ENCODE measurements at regions not wholly inside any gene's neighbourhood (a gene's known extent, or its start where the extent isn't known, plus 50 kb on each side); places are given as distances from the start of the nearest gene placed in this dataset.

DNA sequence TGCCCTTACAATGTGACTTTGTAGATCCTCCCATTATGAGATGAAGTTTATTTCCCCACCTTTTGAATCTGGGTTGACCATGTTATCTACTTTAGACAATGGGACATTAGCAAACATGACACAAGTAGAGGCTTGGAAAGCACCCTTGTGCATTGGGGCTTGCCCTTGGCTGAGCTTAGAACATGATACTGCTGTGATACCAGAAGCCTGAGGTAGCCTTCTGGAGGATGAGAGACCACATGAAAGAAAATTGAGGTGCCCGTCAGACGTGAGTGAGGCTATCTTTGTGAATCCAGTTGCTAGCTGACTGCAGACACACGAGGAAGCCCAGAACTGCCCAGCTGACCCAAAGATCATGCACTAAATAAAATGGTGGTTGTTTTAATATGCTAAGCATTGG is 341.2 kb downstream of the CYP26B1 start:
- H3K4me3 ChIP-seq (IDR thresholded peaks at IDR 0.05; ENCODE audit: insufficient read depth, low read depth, low read length) = no peak overlapping the region
- no peak overlapping the region for H3K4me2 ChIP-seq
- no peaks in the 10 kb centered on the region for H4K20me1 ChIP-seq (ENCODE audit: insufficient read depth)
- no peaks in the 10 kb centered on the region for H3K27me3 ChIP-seq (ENCODE audit: insufficient read depth, low read depth)
- H3K27ac ChIP-seq = no peak overlapping the region
- TF ChIP-seq, protein P1, sequence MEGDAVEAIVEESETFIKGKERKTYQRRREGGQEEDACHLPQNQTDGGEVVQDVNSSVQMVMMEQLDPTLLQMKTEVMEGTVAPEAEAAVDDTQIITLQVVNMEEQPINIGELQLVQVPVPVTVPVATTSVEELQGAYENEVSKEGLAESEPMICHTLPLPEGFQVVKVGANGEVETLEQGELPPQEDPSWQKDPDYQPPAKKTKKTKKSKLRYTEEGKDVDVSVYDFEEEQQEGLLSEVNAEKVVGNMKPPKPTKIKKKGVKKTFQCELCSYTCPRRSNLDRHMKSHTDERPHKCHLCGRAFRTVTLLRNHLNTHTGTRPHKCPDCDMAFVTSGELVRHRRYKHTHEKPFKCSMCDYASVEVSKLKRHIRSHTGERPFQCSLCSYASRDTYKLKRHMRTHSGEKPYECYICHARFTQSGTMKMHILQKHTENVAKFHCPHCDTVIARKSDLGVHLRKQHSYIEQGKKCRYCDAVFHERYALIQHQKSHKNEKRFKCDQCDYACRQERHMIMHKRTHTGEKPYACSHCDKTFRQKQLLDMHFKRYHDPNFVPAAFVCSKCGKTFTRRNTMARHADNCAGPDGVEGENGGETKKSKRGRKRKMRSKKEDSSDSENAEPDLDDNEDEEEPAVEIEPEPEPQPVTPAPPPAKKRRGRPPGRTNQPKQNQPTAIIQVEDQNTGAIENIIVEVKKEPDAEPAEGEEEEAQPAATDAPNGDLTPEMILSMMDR (conservative IDR thresholded peaks at IDR 0.05; ENCODE audit: low read depth, low read length) = no peak
- H3K36me3 ChIP-seq (ENCODE audit: insufficient read depth) = no peaks in the 10 kb centered on the region
- H3K79me2 ChIP-seq (ENCODE audit: insufficient read depth, low read depth) = no peaks in the 10 kb centered on the region
- no peak overlapping the region for H3K9ac ChIP-seq
- H3K4me1 ChIP-seq (ENCODE audit: low read depth, poor library complexity, severe bottlenecking) = no peaks in the 10 kb centered on the region
- no peak overlapping the region for H2AFZ ChIP-seq (ENCODE audit: low read depth)

DNA sequence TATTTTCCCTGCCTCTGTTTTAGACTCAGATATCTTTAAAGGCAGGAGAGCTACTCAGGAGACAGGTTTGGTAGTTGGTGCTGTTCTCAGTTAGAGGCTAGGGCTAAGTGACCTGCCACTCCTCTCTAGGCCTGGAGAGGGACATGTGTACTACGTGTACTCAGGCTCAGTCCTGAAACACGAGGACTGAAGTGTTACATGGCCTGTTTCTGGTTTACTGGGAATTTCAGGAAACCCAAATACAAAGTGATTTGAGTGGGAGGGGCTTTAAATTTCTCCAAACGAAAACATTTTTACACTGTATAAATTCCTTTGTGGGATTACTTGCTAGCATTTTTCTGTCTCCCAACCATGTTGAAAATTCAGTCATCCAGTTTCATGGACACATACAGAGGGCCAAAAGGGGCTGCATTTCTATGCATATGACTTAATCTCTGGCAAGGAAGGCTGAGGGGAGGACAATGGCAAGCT is 343.3 kb downstream of the CYP26B1 start:
- Histone ChIP-seq H3K4me1 (ENCODE audit: low read depth, poor library complexity, severe bottlenecking) (no peaks in the 10 kb centered on the region), H2AFZ (ENCODE audit: low read depth) (no peak overlapping the region), H3K4me2 (no peak overlapping the region), H3K27ac (no peak overlapping the region), H3K27me3 (ENCODE audit: insufficient read depth, low read depth) (no peaks in the 10 kb centered on the region), H3K4me3 (IDR thresholded peaks at IDR 0.05; ENCODE audit: insufficient read depth, low read depth, low read length) (no peak overlapping the region), H3K79me2 (ENCODE audit: insufficient read depth, low read depth) (no peaks in the 10 kb centered on the region), H3K36me3 (ENCODE audit: insufficient read depth) (no peaks in the 10 kb centered on the region), H3K9ac (no peak overlapping the region), H4K20me1 (ENCODE audit: insufficient read depth) (no peaks in the 10 kb centered on the region)
- TF ChIP-seq, protein P1 (conservative IDR thresholded peaks at IDR 0.05; ENCODE audit: low read depth, low read length) = no peak

DNA sequence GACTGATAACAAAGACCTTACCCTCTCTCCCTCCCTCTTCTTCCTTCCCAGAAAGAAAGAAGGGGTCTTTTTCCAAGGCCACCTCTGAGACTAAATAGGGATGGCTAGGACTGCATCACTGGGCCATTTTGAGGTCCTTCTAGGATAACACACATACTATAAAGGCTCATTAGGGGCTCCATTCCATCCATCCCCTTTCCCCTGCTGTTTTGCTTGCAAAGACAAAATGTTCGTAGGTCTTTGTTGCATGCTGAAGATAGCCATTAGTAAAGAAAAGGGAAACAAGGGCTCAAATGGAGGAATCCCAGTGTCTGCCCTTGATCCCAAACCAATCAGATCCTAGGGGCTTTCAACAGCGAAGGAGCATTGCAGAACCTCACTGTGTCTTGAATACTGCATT is 344.3 kb downstream of the CYP26B1 start:
- no peak overlapping the region for H3K4me2 ChIP-seq
- TF ChIP-seq, protein P1 (conservative IDR thresholded peaks at IDR 0.05; ENCODE audit: low read depth, low read length) = no peak
- no peak overlapping the region for H3K27ac ChIP-seq
- H2AFZ ChIP-seq (ENCODE audit: low read depth) = no peak overlapping the region
- H3K79me2 ChIP-seq (ENCODE audit: insufficient read depth, low read depth) = no peaks in the 10 kb centered on the region
- H3K9ac ChIP-seq = no peak overlapping the region
- no peaks in the 10 kb centered on the region for H3K36me3 ChIP-seq (ENCODE audit: insufficient read depth)
- no peaks in the 10 kb centered on the region for H3K4me1 ChIP-seq (ENCODE audit: low read depth, poor library complexity, severe bottlenecking)
- no peaks in the 10 kb centered on the region for H4K20me1 ChIP-seq (ENCODE audit: insufficient read depth)
- H3K4me3 ChIP-seq (IDR thresholded peaks at IDR 0.05; ENCODE audit: insufficient read depth, low read depth, low read length) = no peak overlapping the region
- no peaks in the 10 kb centered on the region for H3K27me3 ChIP-seq (ENCODE audit: insufficient read depth, low read depth)

DNA sequence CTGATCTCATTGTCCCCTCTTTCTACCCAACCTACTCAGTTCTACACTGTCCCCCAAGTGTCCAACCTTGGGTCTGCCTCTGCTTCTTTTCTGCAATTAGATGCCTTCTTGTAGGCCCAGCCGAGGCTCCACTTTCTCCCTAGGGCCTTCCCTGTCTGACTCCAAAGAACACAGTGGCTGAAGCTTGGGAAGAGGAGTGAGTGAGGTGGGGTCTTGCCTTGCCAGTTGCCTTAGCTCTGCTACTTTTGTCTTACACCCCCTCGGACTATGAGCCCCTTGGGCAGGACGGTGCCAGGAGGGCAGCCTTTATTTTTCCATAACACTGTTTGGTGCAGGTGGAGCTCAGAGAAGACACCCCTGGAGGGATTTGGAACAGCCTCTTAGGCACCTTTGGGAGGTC is 345.1 kb downstream of the CYP26B1 start:
- no peak overlapping the region for H3K4me3 ChIP-seq (IDR thresholded peaks at IDR 0.05; ENCODE audit: insufficient read depth, low read depth, low read length)
- H3K36me3 ChIP-seq (ENCODE audit: insufficient read depth) = no peaks in the 10 kb centered on the region
- H3K4me1 ChIP-seq (ENCODE audit: low read depth, poor library complexity, severe bottlenecking) = no peaks in the 10 kb centered on the region
- H3K4me2 ChIP-seq = no peak overlapping the region
- TF ChIP-seq, protein P1 (conservative IDR thresholded peaks at IDR 0.05; ENCODE audit: low read depth, low read length) = no peak
- no peak overlapping the region for H3K27ac ChIP-seq
- H3K27me3 ChIP-seq (ENCODE audit: insufficient read depth, low read depth) = no peaks in the 10 kb centered on the region
- no peaks in the 10 kb centered on the region for H4K20me1 ChIP-seq (ENCODE audit: insufficient read depth)
- no peak overlapping the region for H2AFZ ChIP-seq (ENCODE audit: low read depth)
- H3K79me2 ChIP-seq (ENCODE audit: insufficient read depth, low read depth) = no peaks in the 10 kb centered on the region
- H3K9ac ChIP-seq = no peak overlapping the region
